GM18508 (cell line): ENCODE measurements at regions not wholly inside any gene's neighbourhood (a gene's known extent, or its start where the extent isn't known, plus 50 kb on each side); places are given as distances from the start of the nearest gene placed in this dataset.

Experiments used
- ATAC-seq: cut with Tn5 transposase; IDR thresholded peaks from one replicate; pipeline ENCODE4 v1.9.1; 2021; ENCODE audit warnings: moderate number of reproducible peaks; ENCODE audit not compliant: insufficient read depth, unreplicated experiment

GRCh38 chr18:72201032-72201431 lies 343.1 kb downstream of the CBLN2 start:
- peak; percentile 54 for ATAC-seq

GRCh38 chr18:72197591-72197990 lies 346.6 kb downstream of the CBLN2 start:
- no peak for ATAC-seq

DNA sequence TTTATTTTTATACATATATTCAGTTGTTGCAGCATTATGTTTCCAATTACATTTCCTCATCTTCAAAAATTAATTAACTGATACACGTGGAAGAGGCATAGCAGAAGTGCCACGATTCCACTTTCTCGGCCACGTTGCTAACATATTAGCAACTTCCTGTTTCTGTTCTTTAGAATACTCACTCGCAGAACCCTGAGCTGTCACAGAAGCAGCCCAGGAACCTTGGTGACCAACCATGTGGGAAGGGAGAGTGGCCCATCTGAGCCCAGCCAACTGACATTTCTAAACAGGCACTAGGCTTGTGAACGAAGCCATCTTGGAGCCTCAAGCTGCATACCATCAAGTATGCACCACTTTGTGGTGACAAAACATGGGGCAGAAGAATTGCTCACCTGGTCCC lies 350.1 kb downstream of the CBLN2 start:
- no peak for ATAC-seq

GRCh38 chr18:72187956-72188355 lies 356.2 kb downstream of the CBLN2 start:
- no peak for ATAC-seq

GRCh38 chr18:72181241-72181764 lies 362.8 kb downstream of the CBLN2 start:
- ATAC-seq, result peak; percentile 91

- ATAC-seq, result no peak
These were observed 363.5 kb downstream of the CBLN2 start for GRCh38 chr18:72180689-72181088.

GRCh38 chr18:72174972-72175649 lies 369.0 kb downstream of the CBLN2 start:
- ATAC-seq, result no peak

- ATAC-seq, result no peak
These were observed 372.5 kb downstream of the CBLN2 start for GRCh38 chr18:72171596-72171995.

DNA sequence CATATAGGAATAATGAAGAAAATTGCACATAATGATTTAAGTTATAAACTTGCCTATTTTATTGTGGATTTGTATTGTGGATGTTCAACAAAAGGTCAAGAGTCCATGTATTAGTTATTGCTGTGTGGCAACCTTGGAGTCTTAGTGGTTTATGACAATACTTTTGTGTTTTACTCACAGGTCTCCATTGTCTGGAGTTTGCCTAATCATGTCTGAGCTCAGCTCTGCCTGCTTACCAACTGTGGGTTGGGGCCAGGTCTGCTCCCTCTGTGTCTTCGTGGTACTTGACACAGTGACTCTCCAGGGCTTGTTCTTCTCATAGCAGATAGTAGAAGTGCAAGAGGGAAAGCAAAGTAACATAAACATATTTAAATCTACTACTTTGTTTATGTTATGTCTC lies 382.5 kb downstream of the CBLN2 start:
- no peak for ATAC-seq

- ATAC-seq, result peak; percentile 94
These were observed 383.4 kb downstream of the CBLN2 start for GRCh38 chr18:72160510-72161445.

DNA sequence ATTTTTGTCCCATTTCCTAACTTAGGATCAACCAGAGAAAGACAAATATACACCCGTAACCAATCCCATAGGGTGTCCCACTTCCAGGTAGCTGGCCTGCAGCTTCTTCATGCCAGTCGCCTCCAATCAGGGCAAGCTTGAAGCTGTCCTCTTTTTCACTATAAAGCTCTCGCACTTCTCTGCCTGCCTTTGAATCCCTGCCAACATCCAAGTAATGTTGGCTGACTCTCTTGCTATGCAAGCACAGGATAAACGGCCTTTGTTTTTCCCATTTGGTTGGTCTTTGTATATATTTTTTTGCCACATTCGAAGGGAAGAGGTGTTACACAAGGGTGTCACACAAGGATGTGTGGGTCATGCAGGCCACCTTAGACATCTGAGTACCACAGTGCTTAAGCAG lies 388.8 kb downstream of the CBLN2 start:
- ATAC-seq, result no peak

DNA sequence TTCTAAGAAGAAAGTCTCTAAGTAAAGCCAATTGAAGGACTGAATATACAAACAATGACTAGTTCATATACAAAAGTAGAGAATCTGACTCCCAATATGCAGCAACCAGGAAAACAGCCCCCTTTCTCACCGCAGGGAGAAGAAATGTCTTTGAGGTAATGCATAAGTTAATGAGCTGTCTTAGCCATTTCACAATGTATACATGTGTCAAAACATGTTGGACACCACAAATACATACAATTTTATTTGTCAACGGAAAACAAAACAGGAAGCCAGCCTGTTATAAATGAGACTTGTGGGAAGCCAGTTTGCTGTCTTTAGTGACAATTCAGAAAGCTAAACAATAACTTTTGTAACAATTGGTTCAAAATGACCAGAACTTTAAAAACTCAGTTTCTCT lies 389.2 kb downstream of the CBLN2 start:
- ATAC-seq, result no peak

- no peak for ATAC-seq
These were observed 391.2 kb downstream of the CBLN2 start for GRCh38 chr18:72152935-72153334.

DNA sequence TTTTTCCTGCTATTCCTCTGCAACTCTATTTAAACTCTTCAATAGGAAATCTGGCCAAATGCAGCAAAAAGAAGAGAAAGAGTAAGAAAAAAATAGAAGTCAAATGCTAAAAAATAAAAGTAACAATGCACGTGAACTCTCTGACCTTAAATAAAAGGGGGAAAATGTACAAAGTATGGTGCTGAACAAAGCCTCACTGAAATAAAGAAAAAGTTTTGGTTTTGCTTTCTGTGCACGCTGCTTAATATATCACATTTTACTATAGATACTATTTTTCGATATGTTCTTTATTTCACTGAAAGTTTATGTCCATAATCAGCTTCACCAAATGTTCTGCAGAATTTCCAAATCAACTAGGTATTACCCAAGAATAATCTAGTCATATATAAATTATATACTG lies 396.3 kb downstream of the CBLN2 start:
- ATAC-seq, result no peak

DNA sequence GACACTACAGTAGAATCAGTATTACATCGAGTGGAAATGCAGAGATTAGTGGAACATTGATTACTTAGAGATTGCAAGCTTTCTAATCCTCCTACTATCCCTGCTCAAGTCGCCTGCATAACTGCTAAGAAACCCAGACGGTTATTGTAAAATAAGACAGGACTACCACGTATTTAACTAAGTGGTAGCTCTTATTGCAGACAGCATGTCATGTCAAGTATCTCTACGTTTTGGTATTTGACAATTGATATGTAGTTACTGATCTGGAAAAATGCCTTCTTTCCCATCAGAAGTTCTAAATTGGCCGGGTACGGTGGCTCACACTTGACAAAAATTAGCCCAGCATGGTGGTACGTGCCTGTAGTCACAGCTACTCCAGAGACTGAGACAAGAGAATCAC lies 404.1 kb downstream of the CBLN2 start:
- ATAC-seq, result no peak

GRCh38 chr18:72128649-72129048 lies 415.5 kb downstream of the CBLN2 start:
- ATAC-seq, result no peak

GRCh38 chr18:72122103-72122502 lies 422.0 kb downstream of the CBLN2 start:
- no peak for ATAC-seq

DNA sequence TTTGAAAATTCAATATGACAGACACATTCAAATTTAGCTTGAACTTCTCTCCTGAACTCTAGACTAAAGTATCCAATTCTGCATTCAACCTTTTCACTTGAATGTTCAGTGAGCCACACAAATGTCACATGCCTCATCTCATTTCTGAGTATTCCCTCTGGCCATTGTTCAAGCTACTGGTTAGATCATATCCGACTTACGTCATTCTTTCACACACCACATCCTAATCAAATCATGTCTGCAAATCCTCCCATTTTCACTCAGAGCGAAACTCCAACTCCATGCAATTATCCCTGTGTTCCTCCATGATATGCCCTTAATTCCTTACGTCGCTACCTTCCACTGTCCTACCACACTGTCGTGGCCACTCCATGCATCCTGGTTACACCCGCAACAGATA lies 425.1 kb downstream of the CBLN2 start:
- no peak for ATAC-seq

GRCh38 chr18:72114801-72115594 lies 429.1 kb downstream of the CBLN2 start:
- ATAC-seq, result no peak

DNA sequence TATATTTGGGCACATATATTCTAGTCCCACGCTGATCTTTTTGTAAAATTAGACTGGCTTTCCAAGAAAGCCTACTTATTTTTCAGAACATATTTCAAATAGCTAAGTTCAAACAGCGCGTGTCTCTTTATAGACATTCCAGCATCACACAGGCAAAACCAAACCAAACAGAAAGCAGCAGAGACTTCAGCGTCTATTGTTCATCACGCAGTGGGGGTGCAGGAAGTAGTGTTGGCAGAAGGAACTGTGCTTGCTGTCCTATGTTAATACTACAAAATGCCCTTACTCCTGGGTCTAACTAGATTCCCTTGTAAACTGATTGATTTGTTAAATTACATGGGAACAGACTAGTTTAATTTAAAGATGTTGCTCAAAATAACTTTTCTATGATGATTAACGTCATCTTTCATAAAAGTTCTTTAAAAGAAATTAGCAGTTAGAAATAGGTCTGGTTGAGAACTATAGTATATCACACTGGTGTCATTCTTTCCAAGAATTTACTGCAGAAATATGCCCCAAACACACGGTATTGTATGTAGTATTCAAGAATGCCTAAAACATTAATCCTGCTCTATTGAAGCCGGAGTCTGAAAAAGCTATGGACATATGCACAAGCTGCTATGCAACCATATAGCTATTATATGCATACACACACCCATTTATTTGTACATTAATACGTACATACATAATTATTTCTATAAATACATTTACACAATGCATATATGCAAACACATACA lies 436.3 kb downstream of the CBLN2 start:
- no peak for ATAC-seq
